CD14-positive monocyte (primary cell): ENCODE measurements at regions not wholly inside any gene's neighbourhood (a gene's known extent, or its start where the extent isn't known, plus 50 kb on each side); places are given as distances from the start of the nearest gene placed in this dataset.

Experiments used
- DNase-seq, 3 donors: peaks; one replicate each; pipeline ENCODE4 v3.0.0-alpha.2; 2011 to 2022
- H2AFZ ChIP-seq: 2 replicates; pipeline ENCODE4 v1.6.0; 2012; ENCODE audit warnings: mild to moderate bottlenecking, low read depth, low read length, inconsistent platforms; ENCODE audit not compliant: insufficient read depth, poor library complexity, severe bottlenecking
- H3K27ac ChIP-seq, 2 donors: 1 replicate in 1 of 2; 2 replicates in 1 of 2; pipeline ENCODE4 v1.5.1; 2012 to 2013; ENCODE audit warnings: low read length in 2 of 2, control low read depth in 1 of 2, inconsistent platforms in 1 of 2, low read depth in 1 of 2, mild to moderate bottlenecking in 1 of 2
- H3K27me3 ChIP-seq, 2 donors: one replicate each; pipeline versions ENCODE4 v1.6.0 to v1.6.1; 2011 to 2013; ENCODE audit warnings: low read length in 2 of 2; ENCODE audit not compliant: control insufficient read depth in 2 of 2, insufficient read depth in 2 of 2
- H3K36me3 ChIP-seq, 2 donors: replicated peaks in 1 of 2; 1 replicate in 1 of 2; 2 replicates in 1 of 2; pipeline versions ENCODE4 v1.5.1 to v1.6.1; 2012 to 2013; ENCODE audit warnings: low read length in 2 of 2, control low read depth in 1 of 2, inconsistent platforms in 1 of 2, mild to moderate bottlenecking in 1 of 2; ENCODE audit not compliant: insufficient read depth in 2 of 2, control insufficient read depth in 1 of 2
- H3K4me1 ChIP-seq, 2 donors: 1 replicate in 1 of 2; 2 replicates in 1 of 2; pipeline versions ENCODE4 v1.5.1 to v1.6.1; 2012 to 2013; ENCODE audit warnings: low read length in 2 of 2, control low read depth in 1 of 2, inconsistent platforms in 1 of 2, mild to moderate bottlenecking in 1 of 2, moderate library complexity in 1 of 2; ENCODE audit not compliant: insufficient read depth in 2 of 2, control insufficient read depth in 1 of 2
- H3K4me2 ChIP-seq: replicated peaks from 2 replicates; pipeline ENCODE3; 2012; ENCODE audit warnings: low read length, moderate library complexity, mild to moderate bottlenecking; ENCODE audit not compliant: poor library complexity, severe bottlenecking; ENCODE audit errors: extremely low read depth
- H3K4me3 ChIP-seq, 3 experiments: fragments of 200-600 bp in 1 of 3; sonication (generic) in 1 of 3; replicated peaks in 1 of 3; 1 replicate in 2 of 3; 2 replicates in 1 of 3; pipeline ENCODE4 v1.5.1; 2011 to 2013; ENCODE audit warnings: low read length in 3 of 3, mild to moderate bottlenecking in 3 of 3, control low read depth in 2 of 3, low read depth in 2 of 3, inconsistent platforms in 1 of 3, moderate library complexity in 1 of 3
- H3K79me2 ChIP-seq: 2 replicates; pipeline ENCODE4 v1.6.0; 2012; ENCODE audit warnings: mild to moderate bottlenecking, control low read depth, inconsistent platforms, low read length, moderate library complexity; ENCODE audit not compliant: insufficient read depth
- H3K9ac ChIP-seq: 2 replicates; pipeline ENCODE4 v1.6.0; 2017; ENCODE audit warnings: low read length, mild to moderate bottlenecking; ENCODE audit not compliant: insufficient read depth, poor library complexity, severe bottlenecking
- H3K9me3 ChIP-seq, 2 donors: replicated peaks in 1 of 2; 1 replicate in 1 of 2; 2 replicates in 1 of 2; pipeline versions ENCODE4 v1.5.1 to v1.6.1; 2012 to 2013; ENCODE audit warnings: low read length in 2 of 2, control low read depth in 1 of 2; ENCODE audit not compliant: control insufficient read depth in 1 of 2, insufficient read depth in 1 of 2
- H4K20me1 ChIP-seq: 2 replicates; pipeline ENCODE4 v1.6.0; 2012; ENCODE audit warnings: mild to moderate bottlenecking, low read length, control low read depth, moderate library complexity; ENCODE audit not compliant: insufficient read depth
- H3K27ac Mint-ChIP-seq, 7 donors: one replicate each; pipeline ENCODE4 v1.8.0; 2020; ENCODE audit warnings: mild to moderate bottlenecking in 7 of 7, mixed read lengths in 7 of 7, moderate library complexity in 6 of 7, inconsistent platforms in 2 of 7
- H3K27me3 Mint-ChIP-seq, 3 donors: one replicate each; pipeline ENCODE4 v1.8.0; 2021 to 2022; ENCODE audit warnings: low read depth in 3 of 3, mild to moderate bottlenecking in 3 of 3, mixed read lengths in 3 of 3, moderate library complexity in 3 of 3, inconsistent platforms in 1 of 3
- H3K36me3 Mint-ChIP-seq, 2 donors: one replicate each; pipeline ENCODE4 v1.8.0; 2020; ENCODE audit warnings: mixed read lengths in 2 of 2, inconsistent platforms in 1 of 2, mild to moderate bottlenecking in 1 of 2
- H3K4me1 Mint-ChIP-seq: one replicate; pipeline ENCODE4 v1.8.0; 2020; ENCODE audit warnings: mild to moderate bottlenecking, mixed read lengths
- H3K4me3 Mint-ChIP-seq, 2 donors: one replicate each; pipeline ENCODE4 v1.8.0; 2020; ENCODE audit warnings: mild to moderate bottlenecking in 2 of 2, mixed read lengths in 2 of 2, moderate library complexity in 1 of 2
- H3K9me3 Mint-ChIP-seq, 7 donors: one replicate each; pipeline ENCODE4 v1.8.0; 2020 to 2022; ENCODE audit warnings: mixed read lengths in 7 of 7, mild to moderate bottlenecking in 6 of 7, moderate library complexity in 6 of 7, inconsistent platforms in 2 of 7
- WGBS: methylation state at CpG from one replicate; pipeline ENCODE4 v1.1.5; 2013; ENCODE audit warnings: missing lambda C conversion rate; ENCODE audit not compliant: insufficient coverage; 5-methylcytosine and 5-hydroxymethylcytosine counted together
- intact Hi-C, 2 donors: fragments of 100-400 bp; cut with micrococcal nuclease; formaldehyde crosslinking; loops; one replicate each; pipeline versions ENCODE4 v1.15.0 to v1.15.1; 2023
- TF ChIP-seq, protein P1 (sequence below): fragments of 200-600 bp; IDR thresholded peaks from one replicate; pipeline ENCODE4 v1.8.0; 2022; ENCODE audit warnings: antibody characterized with exemption, mild to moderate bottlenecking

DNA sequence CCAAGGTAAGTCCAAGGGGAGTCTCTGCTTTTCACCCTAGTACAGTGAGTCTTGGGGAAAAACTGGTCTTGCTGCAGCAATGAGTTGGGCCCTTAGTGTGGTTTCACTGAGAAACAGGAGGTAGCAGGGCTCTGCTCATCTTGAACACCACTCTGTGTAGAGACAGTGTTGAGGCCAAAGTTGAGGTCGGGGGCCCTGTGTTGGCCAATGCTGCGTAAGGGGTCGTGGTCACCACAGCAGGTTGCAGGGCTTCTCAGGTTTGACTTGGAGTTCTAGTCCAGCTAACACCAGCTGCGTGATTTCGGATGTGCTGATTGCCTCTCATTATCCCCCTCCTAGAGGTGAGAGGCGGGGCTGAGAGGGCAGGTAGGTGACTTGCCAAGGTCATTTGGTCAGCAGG is 807.5 kb downstream of the VRK1 start:
- no peak overlapping the region for H3K4me2 ChIP-seq
- no CpG with 5 or more reads among the region's 6 CpGs for WGBS
- no peak for DNase-seq
- H3K4me3 Mint-ChIP-seq = no peak overlapping the region
- H3K79me2 ChIP-seq = no peaks in the 10 kb centered on the region
- no peaks in the 10 kb centered on the region for H3K4me1 Mint-ChIP-seq
- peaks cover 3 to 9% of the 10 kb centered on the region in 2 donors for H3K27me3 ChIP-seq
- no peak overlapping the region for H3K9ac ChIP-seq
- intact Hi-C loops = no loop called here
- no peak overlapping the region for H2AFZ ChIP-seq
- H3K4me1 ChIP-seq = no peaks in the 10 kb centered on the region
- H3K9me3 ChIP-seq = no peaks in the 10 kb centered on the region
- H4K20me1 ChIP-seq = no peaks in the 10 kb centered on the region
- peaks cover 0 to 3% (median 0%) of the 10 kb centered on the region in 7 donors for H3K9me3 Mint-ChIP-seq
- no peaks in the 10 kb centered on the region for H3K36me3 Mint-ChIP-seq
- TF ChIP-seq, protein P1, sequence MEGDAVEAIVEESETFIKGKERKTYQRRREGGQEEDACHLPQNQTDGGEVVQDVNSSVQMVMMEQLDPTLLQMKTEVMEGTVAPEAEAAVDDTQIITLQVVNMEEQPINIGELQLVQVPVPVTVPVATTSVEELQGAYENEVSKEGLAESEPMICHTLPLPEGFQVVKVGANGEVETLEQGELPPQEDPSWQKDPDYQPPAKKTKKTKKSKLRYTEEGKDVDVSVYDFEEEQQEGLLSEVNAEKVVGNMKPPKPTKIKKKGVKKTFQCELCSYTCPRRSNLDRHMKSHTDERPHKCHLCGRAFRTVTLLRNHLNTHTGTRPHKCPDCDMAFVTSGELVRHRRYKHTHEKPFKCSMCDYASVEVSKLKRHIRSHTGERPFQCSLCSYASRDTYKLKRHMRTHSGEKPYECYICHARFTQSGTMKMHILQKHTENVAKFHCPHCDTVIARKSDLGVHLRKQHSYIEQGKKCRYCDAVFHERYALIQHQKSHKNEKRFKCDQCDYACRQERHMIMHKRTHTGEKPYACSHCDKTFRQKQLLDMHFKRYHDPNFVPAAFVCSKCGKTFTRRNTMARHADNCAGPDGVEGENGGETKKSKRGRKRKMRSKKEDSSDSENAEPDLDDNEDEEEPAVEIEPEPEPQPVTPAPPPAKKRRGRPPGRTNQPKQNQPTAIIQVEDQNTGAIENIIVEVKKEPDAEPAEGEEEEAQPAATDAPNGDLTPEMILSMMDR = no peak
- H3K27ac ChIP-seq = no peak overlapping the region
- H3K4me3 ChIP-seq = no peak overlapping the region
- no peak overlapping the region for H3K27ac Mint-ChIP-seq
- no peaks in the 10 kb centered on the region for H3K36me3 ChIP-seq
- peaks cover 0 to 6% (median 4%) of the 10 kb centered on the region in 3 donors for H3K27me3 Mint-ChIP-seq

DNA sequence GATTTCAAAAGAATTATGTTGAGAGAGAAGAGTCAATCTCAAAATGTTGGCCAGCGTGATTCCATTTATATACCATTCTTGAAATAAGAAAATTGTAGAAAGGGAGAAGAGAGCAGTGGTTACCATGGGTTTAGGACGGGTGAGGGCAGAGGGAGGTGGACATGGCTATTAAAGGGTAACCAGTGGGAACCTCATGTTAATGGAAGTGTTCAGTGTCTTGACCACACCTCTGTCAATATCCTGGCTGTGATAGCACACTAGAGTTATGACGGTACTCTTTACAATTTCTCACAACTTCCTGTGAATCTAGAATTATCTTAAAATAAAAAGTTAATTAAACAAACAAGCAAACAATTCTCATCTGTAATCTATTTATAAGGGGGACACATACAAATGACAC is 821.2 kb downstream of the VRK1 start:
- no peak for DNase-seq
- no peak overlapping the region for H3K4me2 ChIP-seq
- H3K79me2 ChIP-seq = no peaks in the 10 kb centered on the region
- no CpG with 5 or more reads among the region's 3 CpGs for WGBS
- no peaks in the 10 kb centered on the region for H3K27me3 ChIP-seq
- intact Hi-C loops = no loop called here
- no peaks in the 10 kb centered on the region for H3K36me3 Mint-ChIP-seq
- H3K27ac Mint-ChIP-seq = no peak overlapping the region
- H2AFZ ChIP-seq = no peak overlapping the region
- no peaks in the 10 kb centered on the region for H3K36me3 ChIP-seq
- no peak overlapping the region for H3K27ac ChIP-seq
- H3K9ac ChIP-seq = no peak overlapping the region
- H3K4me1 Mint-ChIP-seq = peaks cover 2% of the 10 kb centered on the region
- no peak overlapping the region for H3K4me3 ChIP-seq
- H3K9me3 ChIP-seq = peaks cover 9 to 14% of the 10 kb centered on the region in 2 donors
- no peaks in the 10 kb centered on the region for H4K20me1 ChIP-seq
- TF ChIP-seq, protein P1 = no peak
- H3K4me1 ChIP-seq = no peaks in the 10 kb centered on the region
- H3K4me3 Mint-ChIP-seq = no peak overlapping the region
- peaks cover 0 to 2% (median 0%) of the 10 kb centered on the region in 3 donors for H3K27me3 Mint-ChIP-seq
- peaks cover 9 to 23% (median 15%) of the 10 kb centered on the region in 7 donors for H3K9me3 Mint-ChIP-seq
